HepG2 (cell line): ENCODE measurements at regions not wholly inside any gene's neighbourhood (a gene's known extent, or its start where the extent isn't known, plus 50 kb on each side); places are given as distances from the start of the nearest gene placed in this dataset.

Experiments
- ATAC-seq: fragments of 200-7000 bp; cut with Tn5 transposase; 3 replicates; pipeline ENCODE4 v1.9.1; 2020; ENCODE audit warnings: mild to moderate bottlenecking, moderate library complexity
- BruUV-seq: library from RNA; stranded (reverse); fragments of 400-500 nt; replicated peaks from 2 replicates; lab custom pipeline; 2021; lab: Mats Ljungman, UMichigan
- CTCF ChIA-PET: fragments of 300-600 bp; formaldehyde crosslinking; extraction: SDS; loops from one replicate; lab custom pipeline; 2021; ENCODE audit warnings: low total read pairs, inconsistent platforms, low intra/inter-chr PET ratio; lab: Yijun Ruan, JAX
- POLR2A ChIA-PET: fragments of 350-600 bp; sonication (Branson Sonifier 250); formaldehyde crosslinking; loops from one replicate; lab custom pipeline; 2020; ENCODE audit warnings: antibody characterized with exemption, inconsistent platforms; lab: Yijun Ruan, JAX
- DNase-seq: peaks from one replicate; pipeline ENCODE4 v3.0.0-alpha.2; 2015; ENCODE audit warnings: low spot score
- FAIRE-seq: peaks from 3 replicates; lab custom pipeline; 2011; peaks lifted over from hg19 to GRCh38; lab: Jason Lieb, UNC
- H2AFZ ChIP-seq: one replicate; pipeline ENCODE4 v1.6.1; 2011; ENCODE audit warnings: low read length, inconsistent platforms
- H3K27ac ChIP-seq: fragments of 300-600 bp; 3 replicates; pipeline ENCODE4 v1.8.0; 2011; ENCODE audit warnings: mixed run types, mild to moderate bottlenecking, mixed read lengths, low read length, inconsistent platforms; ENCODE audit not compliant: insufficient read depth; ENCODE audit errors: extremely low read length
- H3K27me3 ChIP-seq, 2 experiments: fragments of 200-600 bp in 1 of 2; 2 replicates in 1 of 2; 3 replicates in 1 of 2; pipeline versions ENCODE4 v1.6.0 to v1.8.0; 2011; ENCODE audit warnings: low read length in 2 of 2, mild to moderate bottlenecking in 2 of 2, moderate library complexity in 2 of 2, inconsistent platforms in 1 of 2; ENCODE audit not compliant: insufficient read depth in 2 of 2, control insufficient read depth in 1 of 2
- H3K36me3 ChIP-seq, 2 experiments: fragments of 200-600 bp in 1 of 2; replicated peaks in 1 of 2; 2 replicates in 1 of 2; 3 replicates in 1 of 2; pipeline versions ENCODE4 v1.5.1 to v1.8.0; 2011; ENCODE audit warnings: low read length in 2 of 2, inconsistent platforms in 1 of 2; ENCODE audit not compliant: insufficient read depth in 2 of 2, control insufficient read depth in 1 of 2
- H3K4me1 ChIP-seq: 2 replicates; pipeline ENCODE4 v1.5.1; 2012; ENCODE audit warnings: low read length, inconsistent platforms; ENCODE audit not compliant: insufficient read depth
- H3K4me2 ChIP-seq: 2 replicates; pipeline ENCODE4 v1.6.0; 2011; ENCODE audit warnings: low read depth, low read length, inconsistent platforms
- H3K4me3 ChIP-seq, 3 experiments: fragments of 200-600 bp in 1 of 3; sonication (generic), shearing (Covaris generic) in 1 of 3; replicated peaks in 1 of 3; 2 replicates each; pipeline ENCODE4 v1.5.1; 2011 to 2016; ENCODE audit warnings: low read length in 3 of 3, inconsistent platforms in 2 of 3, low read depth in 2 of 3, mild to moderate bottlenecking in 2 of 3, control low read depth in 1 of 3, mixed read lengths in 1 of 3; ENCODE audit not compliant: insufficient read depth in 1 of 3
- H3K79me2 ChIP-seq: one replicate; pipeline ENCODE4 v1.6.1; 2011; ENCODE audit warnings: low read length, inconsistent platforms; ENCODE audit not compliant: insufficient read depth
- H3K9ac ChIP-seq: 2 replicates; pipeline ENCODE4 v1.6.0; 2011; ENCODE audit warnings: mild to moderate bottlenecking, low read depth, low read length, inconsistent platforms; ENCODE audit not compliant: insufficient read depth
- H3K9me3 ChIP-seq: 2 replicates; pipeline ENCODE4 v1.5.1; 2012; ENCODE audit warnings: mild to moderate bottlenecking, low read length
- H4K20me1 ChIP-seq: 2 replicates; pipeline ENCODE4 v1.6.0; 2011; ENCODE audit warnings: inconsistent platforms, mild to moderate bottlenecking, low read length, moderate library complexity; ENCODE audit not compliant: insufficient read depth
- ATAD3A ChIP-seq: sonication (generic); formaldehyde crosslinking; IDR thresholded peaks from 2 replicates; pipeline ENCODE4 v1.4.0; 2020; ENCODE audit warnings: missing genetic modification reagents
- EP300 ChIP-seq, 3 experiments: sonication (generic) in 1 of 3; formaldehyde crosslinking in 1 of 3; IDR thresholded peaks; 2 replicates each; pipeline versions ENCODE4 v1.5.1 to v1.6.1; 2011 to 2020; ENCODE audit warnings: low read depth in 2 of 3, low read length in 2 of 3, borderline replicate concordance in 1 of 3, improper control_type of control experiment in 1 of 3, mild to moderate bottlenecking in 1 of 3, missing genetic modification reagents in 1 of 3, moderate library complexity in 1 of 3
- GTF2F1 ChIP-seq: fragments of 150-350 bp; IDR thresholded peaks from 2 replicates; pipeline ENCODE4 v1.6.1; 2014; ENCODE audit warnings: low read length
- GTF3A ChIP-seq: sonication (generic); formaldehyde crosslinking; conservative IDR thresholded peaks from 2 replicates; pipeline ENCODE4 v1.4.0; 2020; ENCODE audit warnings: mild to moderate bottlenecking, missing genetic modification reagents
- HNRNPH1 ChIP-seq: fragments of 200-400 bp; formaldehyde crosslinking; optimal IDR thresholded peaks from 2 replicates; pipeline ENCODE3; 2017; ENCODE audit warnings: mild to moderate bottlenecking, low read depth, low read length
- IKZF1 ChIP-seq: fragments of 450-650 bp; IDR thresholded peaks from 2 replicates; pipeline ENCODE4 v1.7.1; 2016
- JDP2 ChIP-seq: sonication (generic); formaldehyde crosslinking; IDR thresholded peaks from 2 replicates; pipeline ENCODE4 v1.8.1; 2022; ENCODE audit warnings: missing genetic modification reagents, borderline replicate concordance
- WGBS: methylation state at CpG from one replicate; pipeline ENCODE4 v1.1.6; 2017; ENCODE audit warnings: low lambda C conversion rate; 5-methylcytosine and 5-hydroxymethylcytosine counted together
- in situ Hi-C: cut with HindIII; loops from 2 replicates; pipeline ENCODE4 v1.10.0; 2017; ENCODE audit warnings: low pct_unique_long_range_greater_than_20kb; ENCODE audit not compliant: extremely low pct_ligation_motif_present
- intact Hi-C: fragments of 100-400 bp; cut with micrococcal nuclease; formaldehyde crosslinking; loops from one replicate; pipeline ENCODE4 v1.10.0; 2022; ENCODE audit not compliant: unreplicated experiment
- TF ChIP-seq, protein P1 (sequence below): sonication (generic); formaldehyde crosslinking; IDR thresholded peaks from 2 replicates; pipeline ENCODE4 v1.5.1; 2020; ENCODE audit warnings: missing genetic modification reagents, mild to moderate bottlenecking, borderline replicate concordance
- TF ChIP-seq, protein P2 (sequence below): sonication (generic); formaldehyde crosslinking; IDR thresholded peaks from 2 replicates; pipeline ENCODE4 v1.4.0; 2020; ENCODE audit warnings: mild to moderate bottlenecking, missing genetic modification reagents
- TF ChIP-seq, protein P3 (sequence below): sonication (generic); formaldehyde crosslinking; IDR thresholded peaks from 2 replicates; pipeline ENCODE4 v1.5.0; 2020; ENCODE audit warnings: mild to moderate bottlenecking, missing genetic modification reagents
- TF ChIP-seq, protein P4 (sequence below): sonication (generic); formaldehyde crosslinking; IDR thresholded peaks from 2 replicates; pipeline ENCODE4 v1.4.0; 2020; ENCODE audit warnings: missing genetic modification reagents, borderline replicate concordance

DNA sequence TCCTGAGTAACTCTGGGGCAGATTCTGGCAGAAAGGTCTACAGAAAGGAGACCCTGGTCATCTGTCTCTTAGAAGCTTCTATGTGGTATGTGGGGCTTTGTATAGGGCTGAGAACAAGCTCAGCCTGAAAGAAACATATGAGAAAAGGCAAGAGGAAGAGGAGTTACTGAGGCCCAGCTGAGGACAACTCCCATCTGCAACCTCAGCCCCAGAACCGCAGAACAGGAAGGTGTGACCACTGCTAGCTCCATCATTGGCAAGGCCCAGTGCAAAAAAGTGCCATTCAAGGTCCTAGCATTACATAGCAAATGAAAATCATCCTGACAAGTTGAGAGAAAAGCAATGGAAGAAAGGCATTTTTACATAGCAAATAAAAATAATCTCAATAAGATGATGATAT is 503.8 kb downstream of the NPHP4 start:
- BruUV-seq, result no TSS peak
- no peak overlapping the region for H3K4me3 ChIP-seq
- ATAC-seq (no peak), DNase-seq (no peak), FAIRE-seq (no peak)
- H3K9me3 ChIP-seq, result no peaks in the 10 kb centered on the region
- no peak overlapping the region for H3K27ac ChIP-seq
- no peak overlapping the region for H2AFZ ChIP-seq
- no peak overlapping the region for H3K9ac ChIP-seq
- intact Hi-C loops, result no loop called here
- in situ Hi-C loops, result no loop called here
- H3K79me2 ChIP-seq, result no peaks in the 10 kb centered on the region
- 0% methylated on average over 1 of the region's 1 CpG for WGBS
- POLR2A ChIA-PET, result no interaction called here
- H4K20me1 ChIP-seq, result no peaks in the 10 kb centered on the region
- no peaks in the 10 kb centered on the region for H3K36me3 ChIP-seq
- H3K4me1 ChIP-seq, result no peaks in the 10 kb centered on the region
- peaks cover 5 to 37% of the 10 kb centered on the region in 2 experiments; a peak in 4 of 5 replicates for H3K27me3 ChIP-seq
- CTCF ChIA-PET, result no interaction called here
- H3K4me2 ChIP-seq, result no peak overlapping the region
- TF ChIP-seq, protein P1, sequence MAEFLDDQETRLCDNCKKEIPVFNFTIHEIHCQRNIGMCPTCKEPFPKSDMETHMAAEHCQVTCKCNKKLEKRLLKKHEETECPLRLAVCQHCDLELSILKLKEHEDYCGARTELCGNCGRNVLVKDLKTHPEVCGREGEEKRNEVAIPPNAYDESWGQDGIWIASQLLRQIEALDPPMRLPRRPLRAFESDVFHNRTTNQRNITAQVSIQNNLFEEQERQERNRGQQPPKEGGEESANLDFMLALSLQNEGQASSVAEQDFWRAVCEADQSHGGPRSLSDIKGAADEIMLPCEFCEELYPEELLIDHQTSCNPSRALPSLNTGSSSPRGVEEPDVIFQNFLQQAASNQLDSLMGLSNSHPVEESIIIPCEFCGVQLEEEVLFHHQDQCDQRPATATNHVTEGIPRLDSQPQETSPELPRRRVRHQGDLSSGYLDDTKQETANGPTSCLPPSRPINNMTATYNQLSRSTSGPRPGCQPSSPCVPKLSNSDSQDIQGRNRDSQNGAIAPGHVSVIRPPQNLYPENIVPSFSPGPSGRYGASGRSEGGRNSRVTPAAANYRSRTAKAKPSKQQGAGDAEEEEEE, result no peak
- TF ChIP-seq EP300 (IDR thresholded peaks at IDR 0.05; ENCODE audit: low read depth in 2 of 2, low read length in 2 of 2) (no peak), EP300 (CRISPR knock-in tag; IDR thresholded peaks at IDR 0.05; ENCODE audit: borderline replicate concordance) (no peak), JDP2 (no peak), GTF2F1 (no peak), HNRNPH1 (no peak), ATAD3A (CRISPR knock-in tag) (no peak), IKZF1 (no peak), GTF3A (CRISPR knock-in tag) (no peak)
- TF ChIP-seq, protein P2, sequence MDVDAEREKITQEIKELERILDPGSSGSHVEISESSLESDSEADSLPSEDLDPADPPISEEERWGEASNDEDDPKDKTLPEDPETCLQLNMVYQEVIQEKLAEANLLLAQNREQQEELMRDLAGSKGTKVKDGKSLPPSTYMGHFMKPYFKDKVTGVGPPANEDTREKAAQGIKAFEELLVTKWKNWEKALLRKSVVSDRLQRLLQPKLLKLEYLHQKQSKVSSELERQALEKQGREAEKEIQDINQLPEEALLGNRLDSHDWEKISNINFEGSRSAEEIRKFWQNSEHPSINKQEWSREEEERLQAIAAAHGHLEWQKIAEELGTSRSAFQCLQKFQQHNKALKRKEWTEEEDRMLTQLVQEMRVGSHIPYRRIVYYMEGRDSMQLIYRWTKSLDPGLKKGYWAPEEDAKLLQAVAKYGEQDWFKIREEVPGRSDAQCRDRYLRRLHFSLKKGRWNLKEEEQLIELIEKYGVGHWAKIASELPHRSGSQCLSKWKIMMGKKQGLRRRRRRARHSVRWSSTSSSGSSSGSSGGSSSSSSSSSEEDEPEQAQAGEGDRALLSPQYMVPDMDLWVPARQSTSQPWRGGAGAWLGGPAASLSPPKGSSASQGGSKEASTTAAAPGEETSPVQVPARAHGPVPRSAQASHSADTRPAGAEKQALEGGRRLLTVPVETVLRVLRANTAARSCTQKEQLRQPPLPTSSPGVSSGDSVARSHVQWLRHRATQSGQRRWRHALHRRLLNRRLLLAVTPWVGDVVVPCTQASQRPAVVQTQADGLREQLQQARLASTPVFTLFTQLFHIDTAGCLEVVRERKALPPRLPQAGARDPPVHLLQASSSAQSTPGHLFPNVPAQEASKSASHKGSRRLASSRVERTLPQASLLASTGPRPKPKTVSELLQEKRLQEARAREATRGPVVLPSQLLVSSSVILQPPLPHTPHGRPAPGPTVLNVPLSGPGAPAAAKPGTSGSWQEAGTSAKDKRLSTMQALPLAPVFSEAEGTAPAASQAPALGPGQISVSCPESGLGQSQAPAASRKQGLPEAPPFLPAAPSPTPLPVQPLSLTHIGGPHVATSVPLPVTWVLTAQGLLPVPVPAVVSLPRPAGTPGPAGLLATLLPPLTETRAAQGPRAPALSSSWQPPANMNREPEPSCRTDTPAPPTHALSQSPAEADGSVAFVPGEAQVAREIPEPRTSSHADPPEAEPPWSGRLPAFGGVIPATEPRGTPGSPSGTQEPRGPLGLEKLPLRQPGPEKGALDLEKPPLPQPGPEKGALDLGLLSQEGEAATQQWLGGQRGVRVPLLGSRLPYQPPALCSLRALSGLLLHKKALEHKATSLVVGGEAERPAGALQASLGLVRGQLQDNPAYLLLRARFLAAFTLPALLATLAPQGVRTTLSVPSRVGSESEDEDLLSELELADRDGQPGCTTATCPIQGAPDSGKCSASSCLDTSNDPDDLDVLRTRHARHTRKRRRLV (CRISPR knock-in tag), result no peak
- TF ChIP-seq, protein P3, sequence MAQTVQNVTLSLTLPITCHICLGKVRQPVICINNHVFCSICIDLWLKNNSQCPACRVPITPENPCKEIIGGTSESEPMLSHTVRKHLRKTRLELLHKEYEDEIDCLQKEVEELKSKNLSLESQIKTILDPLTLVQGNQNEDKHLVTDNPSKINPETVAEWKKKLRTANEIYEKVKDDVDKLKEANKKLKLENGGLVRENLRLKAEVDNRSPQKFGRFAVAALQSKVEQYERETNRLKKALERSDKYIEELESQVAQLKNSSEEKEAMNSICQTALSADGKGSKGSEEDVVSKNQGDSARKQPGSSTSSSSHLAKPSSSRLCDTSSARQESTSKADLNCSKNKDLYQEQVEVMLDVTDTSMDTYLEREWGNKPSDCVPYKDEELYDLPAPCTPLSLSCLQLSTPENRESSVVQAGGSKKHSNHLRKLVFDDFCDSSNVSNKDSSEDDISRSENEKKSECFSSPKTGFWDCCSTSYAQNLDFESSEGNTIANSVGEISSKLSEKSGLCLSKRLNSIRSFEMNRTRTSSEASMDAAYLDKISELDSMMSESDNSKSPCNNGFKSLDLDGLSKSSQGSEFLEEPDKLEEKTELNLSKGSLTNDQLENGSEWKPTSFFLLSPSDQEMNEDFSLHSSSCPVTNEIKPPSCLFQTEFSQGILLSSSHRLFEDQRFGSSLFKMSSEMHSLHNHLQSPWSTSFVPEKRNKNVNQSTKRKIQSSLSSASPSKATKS (CRISPR knock-in tag), result no peak
- TF ChIP-seq, protein P4, sequence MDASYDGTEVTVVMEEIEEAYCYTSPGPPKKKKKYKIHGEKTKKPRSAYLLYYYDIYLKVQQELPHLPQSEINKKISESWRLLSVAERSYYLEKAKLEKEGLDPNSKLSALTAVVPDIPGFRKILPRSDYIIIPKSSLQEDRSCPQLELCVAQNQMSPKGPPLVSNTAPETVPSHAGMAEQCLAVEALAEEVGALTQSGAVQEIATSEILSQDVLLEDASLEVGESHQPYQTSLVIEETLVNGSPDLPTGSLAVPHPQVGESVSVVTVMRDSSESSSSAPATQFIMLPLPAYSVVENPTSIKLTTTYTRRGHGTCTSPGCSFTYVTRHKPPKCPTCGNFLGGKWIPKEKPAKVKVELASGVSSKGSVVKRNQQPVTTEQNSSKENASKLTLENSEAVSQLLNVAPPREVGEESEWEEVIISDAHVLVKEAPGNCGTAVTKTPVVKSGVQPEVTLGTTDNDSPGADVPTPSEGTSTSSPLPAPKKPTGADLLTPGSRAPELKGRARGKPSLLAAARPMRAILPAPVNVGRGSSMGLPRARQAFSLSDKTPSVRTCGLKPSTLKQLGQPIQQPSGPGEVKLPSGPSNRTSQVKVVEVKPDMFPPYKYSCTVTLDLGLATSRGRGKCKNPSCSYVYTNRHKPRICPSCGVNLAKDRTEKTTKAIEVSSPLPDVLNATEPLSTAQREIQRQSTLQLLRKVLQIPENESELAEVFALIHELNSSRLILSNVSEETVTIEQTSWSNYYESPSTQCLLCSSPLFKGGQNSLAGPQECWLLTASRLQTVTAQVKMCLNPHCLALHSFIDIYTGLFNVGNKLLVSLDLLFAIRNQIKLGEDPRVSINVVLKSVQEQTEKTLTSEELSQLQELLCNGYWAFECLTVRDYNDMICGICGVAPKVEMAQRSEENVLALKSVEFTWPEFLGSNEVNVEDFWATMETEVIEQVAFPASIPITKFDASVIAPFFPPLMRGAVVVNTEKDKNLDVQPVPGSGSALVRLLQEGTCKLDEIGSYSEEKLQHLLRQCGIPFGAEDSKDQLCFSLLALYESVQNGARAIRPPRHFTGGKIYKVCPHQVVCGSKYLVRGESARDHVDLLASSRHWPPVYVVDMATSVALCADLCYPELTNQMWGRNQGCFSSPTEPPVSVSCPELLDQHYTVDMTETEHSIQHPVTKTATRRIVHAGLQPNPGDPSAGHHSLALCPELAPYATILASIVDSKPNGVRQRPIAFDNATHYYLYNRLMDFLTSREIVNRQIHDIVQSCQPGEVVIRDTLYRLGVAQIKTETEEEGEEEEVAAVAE (CRISPR knock-in tag), result no peak
